HL-60 (cell line): ENCODE measurements at regions not wholly inside any gene's neighbourhood (a gene's known extent, or its start where the extent isn't known, plus 50 kb on each side); places are given as distances from the start of the nearest gene placed in this dataset.

Source experiments
- CTCF ChIP-seq: IDR thresholded peaks from one replicate; pipeline ENCODE4 v1.5.1; 2011; ENCODE audit warnings: low read length, control low read depth, inconsistent platforms; ENCODE audit not compliant: insufficient read depth
- GABPA ChIP-seq: IDR thresholded peaks from 2 replicates; pipeline ENCODE4 v1.6.1; 2012; ENCODE audit warnings: low read depth
- POLR2AphosphoS5 ChIP-seq: IDR thresholded peaks from 2 replicates; pipeline ENCODE4 v1.6.1; 2012; ENCODE audit warnings: low read depth
- REST ChIP-seq: IDR thresholded peaks from 2 replicates; pipeline ENCODE4 v1.6.1; 2012; ENCODE audit warnings: low read depth; ENCODE audit not compliant: insufficient replicate concordance
- SPI1 ChIP-seq: IDR thresholded peaks from 2 replicates; pipeline ENCODE4 v1.6.1; 2012; ENCODE audit warnings: low read depth, mild to moderate bottlenecking, borderline replicate concordance

- no peak for TF ChIP-seq CTCF
- no peak for TF ChIP-seq POLR2AphosphoS5
- no peak for TF ChIP-seq GABPA
- no peak for TF ChIP-seq REST
- TF ChIP-seq SPI1: no peak
Measured at GRCh38 chr9:10903969-10904368, 291.2 kb upstream of the PTPRD start.
